Activated gamma-delta T cell (primary cell): ENCODE measurements at regions not wholly inside any gene's neighbourhood (a gene's known extent, or its start where the extent isn't known, plus 50 kb on each side); places are given as distances from the start of the nearest gene placed in this dataset.
"Not testable (repeated sequence)": the region's sequence is repeated elsewhere in the genome, so short reads cannot be mapped to it uniquely, and the experiment has no call there.

Source experiments
- DNase-seq: peaks from one replicate; lab custom pipeline; 2025; lab: John Stamatoyannopoulos, UW

DNA sequence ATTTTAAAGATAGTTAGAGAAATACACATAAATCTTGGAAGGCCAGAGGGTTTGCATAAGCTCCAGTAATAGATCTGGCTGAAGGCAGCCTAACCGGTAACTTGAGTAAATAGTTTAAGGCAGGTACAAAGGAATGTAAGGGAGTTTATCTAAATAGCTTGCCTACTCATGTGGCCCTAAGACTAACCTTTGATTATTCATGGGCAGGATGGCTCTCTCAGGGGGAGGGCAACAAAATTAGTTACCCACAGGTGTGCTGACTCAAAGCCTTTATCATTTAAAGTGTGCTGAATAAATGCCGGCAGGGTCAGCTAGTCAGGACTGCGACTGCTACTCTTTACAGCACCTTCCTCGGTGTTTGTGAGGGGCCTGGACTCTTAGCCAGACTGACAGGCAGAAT is 761.3 kb upstream of the KIF2B start:
- DNase-seq = no peak

DNA sequence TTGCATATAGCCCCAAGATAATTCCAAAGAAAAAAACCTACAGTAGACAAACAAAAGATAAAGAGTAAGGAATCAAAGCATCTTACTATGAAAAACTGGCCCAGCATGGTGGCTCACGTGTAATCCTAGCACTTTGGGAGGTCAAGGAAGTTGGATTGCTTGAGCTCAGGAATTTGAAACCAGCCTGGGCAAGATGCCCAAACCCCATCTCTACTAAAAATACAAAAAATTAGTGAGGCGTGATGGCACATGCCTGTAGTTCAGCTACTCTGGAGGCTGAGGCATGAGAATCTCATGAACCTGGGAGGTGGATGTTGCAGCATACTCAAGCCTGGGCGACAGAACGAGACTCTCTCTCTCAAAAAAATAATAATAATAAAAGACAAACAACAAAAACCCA is 764.7 kb upstream of the KIF2B start:
- no peak for DNase-seq

DNA sequence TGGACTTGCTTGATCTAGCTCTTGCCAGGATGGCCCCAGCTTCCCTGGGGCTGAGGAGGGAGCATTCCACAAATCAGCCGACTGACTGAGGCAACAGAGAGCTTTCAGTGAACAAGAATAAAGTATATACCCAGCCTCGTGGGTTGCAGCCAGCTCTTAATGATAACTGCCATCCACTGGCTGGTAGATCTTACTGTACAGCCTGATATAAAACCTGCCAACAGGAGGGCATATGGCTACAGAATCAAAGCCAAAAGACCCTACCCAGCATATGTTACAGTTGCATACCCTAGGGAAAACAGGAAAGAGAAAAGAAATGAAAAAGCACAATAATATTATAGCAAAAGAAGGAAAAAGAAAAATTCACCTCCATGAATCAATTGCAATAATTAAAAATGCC is 775.9 kb upstream of the KIF2B start:
- DNase-seq = no peak

DNA sequence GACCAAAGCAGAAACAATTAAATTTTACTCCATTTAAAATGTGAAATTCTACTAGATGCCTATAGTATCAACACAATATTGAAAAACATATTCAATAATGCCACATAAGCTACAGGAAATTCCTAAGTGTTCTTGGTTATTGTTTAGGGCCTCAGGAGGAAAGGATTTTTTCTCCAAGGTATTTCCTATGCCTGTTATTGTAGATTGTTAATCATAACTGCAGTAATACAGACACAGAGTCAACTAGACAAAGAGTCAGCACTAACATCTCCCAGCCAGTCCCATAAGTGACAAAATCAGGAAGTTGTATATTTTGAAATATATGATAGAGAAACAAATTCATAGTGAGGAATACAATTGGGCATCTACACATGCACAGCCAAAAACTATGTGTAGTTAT is 782.7 kb upstream of the KIF2B start:
- DNase-seq = no peak

DNA sequence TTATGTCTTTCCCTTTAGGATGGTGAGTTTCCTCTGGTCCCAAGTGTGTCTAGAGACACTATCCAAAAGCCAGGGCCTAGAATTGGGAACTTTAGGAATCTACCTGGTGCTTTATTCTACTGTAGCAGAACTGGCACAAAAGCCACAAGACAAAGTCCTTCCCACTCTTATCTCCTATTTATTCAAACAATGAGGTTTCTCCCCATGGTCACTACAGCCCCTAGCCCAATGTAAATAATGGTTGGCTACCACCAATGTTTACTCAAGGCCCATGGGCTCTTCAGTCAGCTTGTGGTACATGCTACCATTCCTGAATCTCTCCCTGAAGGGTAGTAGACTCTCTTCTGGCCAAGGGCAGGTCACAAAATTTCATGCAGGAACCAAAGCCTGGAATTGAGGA is 789.4 kb upstream of the KIF2B start:
- no peak for DNase-seq

DNA sequence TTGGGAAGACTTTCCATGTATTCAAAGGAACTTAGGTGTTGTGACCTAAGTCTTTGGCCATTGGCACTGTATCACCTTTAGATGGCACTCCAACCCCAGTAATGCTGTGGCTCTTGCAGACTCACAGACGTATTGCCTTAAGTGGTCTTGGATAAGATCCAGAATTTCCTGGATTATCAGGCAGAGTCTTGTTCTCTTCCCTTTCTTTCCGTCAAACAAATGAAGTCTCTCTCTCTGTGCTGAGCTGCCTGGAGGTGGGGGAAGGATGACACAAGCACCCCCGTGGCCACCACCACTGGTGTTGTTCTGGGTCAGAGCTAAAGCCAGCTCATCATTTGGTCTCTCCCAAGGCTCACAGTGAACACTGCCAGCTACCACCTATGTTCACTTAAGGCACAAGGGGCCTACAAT is 789.9 kb upstream of the KIF2B start:
- no peak for DNase-seq

DNA sequence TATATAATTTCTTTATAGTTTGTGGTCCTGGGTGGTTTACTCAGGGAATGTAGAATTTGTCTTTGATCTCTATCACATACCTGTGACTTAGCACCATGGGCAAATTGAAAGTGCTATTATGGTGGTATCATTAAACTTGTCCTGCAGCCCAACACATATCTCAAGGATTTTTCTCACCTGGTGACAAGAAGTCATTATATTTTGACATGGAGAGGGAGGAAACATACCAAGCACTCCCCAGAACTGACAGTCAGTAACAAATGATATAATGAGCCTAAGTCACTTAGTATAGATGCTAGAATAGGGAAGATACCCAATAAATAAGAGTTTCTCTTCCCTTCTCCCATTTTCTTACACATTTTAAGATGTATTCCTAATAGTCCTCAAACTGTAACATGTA is 805.5 kb upstream of the KIF2B start:
- DNase-seq = no peak

DNA sequence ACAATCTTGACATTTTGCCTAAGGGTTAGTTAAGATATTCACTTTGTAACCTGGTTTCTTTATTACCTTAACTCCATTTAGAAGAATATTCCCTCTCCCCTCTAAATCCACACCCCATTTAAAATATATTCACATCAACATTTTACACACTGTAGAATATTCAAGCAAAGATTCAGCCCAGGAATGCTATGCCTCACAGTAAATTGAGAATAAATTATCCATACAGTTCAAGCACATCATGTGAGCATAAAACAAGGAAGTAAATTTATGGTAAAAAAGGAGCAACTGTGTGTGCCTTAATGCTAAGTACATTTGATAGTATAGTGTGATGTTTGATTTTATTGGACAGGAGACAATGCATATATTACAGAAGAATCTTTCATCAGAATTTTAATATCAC is 806.6 kb upstream of the KIF2B start:
- no peak for DNase-seq

DNA sequence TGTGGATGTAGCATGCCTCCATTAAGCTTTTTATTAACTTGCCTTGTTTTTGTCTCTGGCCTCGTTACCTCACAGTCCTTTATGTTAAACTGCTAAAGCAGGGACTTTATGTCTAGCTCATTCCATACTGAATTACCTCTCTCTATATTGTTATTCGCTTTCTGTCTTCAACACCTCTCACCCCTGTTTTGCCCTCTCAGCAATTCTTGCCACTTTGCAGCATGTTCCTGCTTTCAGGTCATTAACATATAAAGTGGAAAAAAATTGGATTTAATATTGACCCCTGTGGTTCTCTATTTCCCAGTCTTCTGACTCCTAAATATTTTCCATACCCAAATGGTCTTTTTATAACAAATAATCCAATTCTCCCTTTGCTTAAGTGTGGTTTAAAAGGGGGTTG is 810.4 kb upstream of the KIF2B start:
- DNase-seq = no peak

DNA sequence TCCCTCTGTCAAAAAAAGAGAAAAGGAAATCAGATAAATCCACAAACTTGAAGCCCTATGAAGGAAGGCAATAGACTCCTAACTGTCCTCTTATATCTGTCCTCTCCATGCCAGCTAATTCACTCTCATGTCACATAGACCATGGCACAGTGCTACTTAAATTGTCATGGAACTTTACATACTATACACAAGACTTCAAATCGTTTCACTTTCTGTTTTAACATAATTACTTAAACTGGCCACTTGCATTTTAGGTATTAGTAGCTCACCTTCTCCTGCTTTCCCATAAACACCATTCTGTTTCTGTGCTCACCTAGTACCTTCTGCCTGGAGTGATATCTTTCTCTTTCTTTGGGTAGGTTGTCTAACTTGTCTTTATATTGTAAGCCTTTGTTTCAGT is 816.7 kb upstream of the KIF2B start:
- DNase-seq = no peak

DNA sequence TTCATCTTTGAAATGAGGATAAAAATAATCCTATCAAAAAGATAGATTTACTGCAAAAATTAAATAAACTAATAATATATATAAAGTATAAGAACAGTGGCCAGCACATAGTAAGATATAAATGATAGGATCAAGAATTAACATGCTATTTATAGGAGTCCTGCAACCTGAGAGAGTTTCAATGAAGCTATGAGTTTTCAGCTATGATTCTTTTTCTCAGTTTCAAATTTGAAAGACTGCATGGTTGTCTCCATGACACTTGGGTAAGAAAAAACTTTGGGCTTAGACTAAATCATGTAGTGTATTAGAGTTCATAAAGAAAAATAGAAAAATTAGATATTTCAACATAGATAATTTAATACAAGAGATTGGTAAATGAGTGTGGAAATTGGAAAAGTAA is 817.8 kb upstream of the KIF2B start:
- no peak for DNase-seq

DNA sequence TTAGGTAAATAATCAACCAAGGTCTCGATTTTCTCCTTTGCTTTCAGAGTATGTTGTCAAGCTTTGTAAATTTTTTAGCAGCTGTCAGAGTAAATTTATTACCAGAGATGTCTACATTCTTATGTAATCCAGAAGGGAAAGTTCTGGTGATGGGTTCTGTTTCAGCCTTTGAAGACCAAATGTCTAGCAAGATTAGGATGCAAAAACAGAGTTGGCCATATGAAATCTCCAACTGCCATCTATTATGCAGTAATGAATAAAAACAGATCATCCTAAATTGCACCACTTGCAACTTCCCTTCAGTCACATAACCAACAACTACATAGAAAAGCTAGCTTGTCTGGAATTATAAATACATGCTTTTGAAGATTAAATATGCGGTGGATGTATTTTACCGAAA is 826.8 kb upstream of the KIF2B start:
- DNase-seq = no peak

DNA sequence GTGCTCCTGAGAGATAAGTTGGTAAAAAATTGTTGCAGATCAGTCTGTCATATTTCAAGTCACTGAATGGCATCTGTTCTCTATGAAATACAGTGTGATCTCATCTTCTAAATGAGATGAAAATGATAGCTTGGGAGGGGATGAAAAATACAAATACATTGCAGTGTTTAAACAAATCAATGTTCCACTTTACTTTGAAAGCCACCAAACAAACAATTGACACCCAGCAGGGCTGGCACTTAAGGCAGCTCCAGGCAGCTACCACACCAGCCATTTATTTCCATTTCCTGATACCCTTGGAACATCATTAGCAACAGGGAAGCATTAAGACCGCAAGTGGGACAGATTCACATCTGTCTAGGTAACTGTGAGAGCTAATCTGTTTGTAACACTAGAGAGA is 827.6 kb upstream of the KIF2B start:
- DNase-seq = no peak

DNA sequence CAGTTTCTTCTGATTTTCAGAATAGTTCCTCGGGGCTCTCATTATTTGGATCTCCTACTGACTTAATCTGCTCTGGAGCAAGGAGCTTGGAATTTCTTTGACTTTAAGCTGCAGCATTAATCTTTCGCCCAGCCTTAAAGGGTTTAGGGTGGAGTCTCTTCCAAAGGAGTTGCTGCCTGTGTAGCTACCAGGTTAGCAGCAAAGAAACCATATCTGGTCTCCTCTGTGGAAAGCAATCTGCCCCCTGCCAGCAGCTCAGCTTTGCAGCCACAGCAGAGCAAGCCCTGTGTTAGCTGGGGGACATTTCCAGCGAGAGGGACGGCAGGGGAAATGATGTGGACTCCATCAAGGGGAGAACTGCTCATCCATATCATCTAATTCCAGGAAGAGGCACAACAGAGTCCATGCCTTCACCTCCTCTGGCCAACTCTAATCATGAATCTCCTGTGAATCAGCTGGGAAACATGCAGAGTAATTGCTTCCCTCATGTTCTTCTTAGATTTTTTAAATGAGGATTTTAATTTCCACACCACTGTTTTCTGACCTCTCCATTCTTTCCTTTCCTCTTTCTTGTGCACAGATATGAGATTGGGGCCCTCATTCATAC is 827.6 kb upstream of the CA10 start:
- no peak for DNase-seq

DNA sequence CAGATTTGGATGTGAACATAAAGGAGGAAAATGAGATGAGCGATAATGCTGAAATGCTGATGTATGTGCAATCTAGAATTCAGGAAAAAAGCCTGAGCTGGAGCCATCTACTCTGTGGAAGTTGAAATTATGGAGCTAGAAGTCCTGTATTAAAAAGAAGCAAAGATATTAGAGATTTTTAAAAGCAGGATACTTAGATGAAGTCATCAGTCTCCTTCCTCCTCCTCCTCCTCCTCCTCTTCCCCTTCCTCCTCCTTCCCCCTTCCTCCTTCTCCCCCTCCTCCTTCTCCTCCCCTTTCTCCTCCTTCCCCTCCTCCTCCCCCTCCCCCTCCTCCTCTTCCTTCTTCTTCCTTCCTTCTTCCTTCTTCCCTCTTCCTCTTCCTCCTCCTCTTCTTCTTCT is 823.8 kb upstream of the CA10 start:
- DNase-seq = no peak

DNA sequence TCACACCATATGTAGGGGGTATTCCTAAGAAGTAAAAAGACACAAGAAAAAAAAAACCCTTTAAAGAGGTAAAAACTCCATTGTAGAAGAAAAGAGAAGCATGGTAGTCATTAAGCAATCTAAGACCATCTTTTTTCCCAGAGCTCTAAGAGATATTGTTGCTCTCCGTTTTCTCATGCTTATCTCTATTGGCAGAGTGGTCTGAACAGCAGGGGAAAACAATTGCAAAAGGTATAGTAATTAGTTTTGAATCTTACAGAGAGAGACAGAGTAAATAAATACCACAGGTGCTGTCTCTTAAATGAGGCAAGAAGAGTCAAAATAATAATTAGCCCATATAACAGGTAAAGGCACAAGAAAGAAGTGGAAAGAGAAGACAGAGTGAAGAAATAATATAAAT is 821.4 kb upstream of the CA10 start:
- DNase-seq = no peak

DNA sequence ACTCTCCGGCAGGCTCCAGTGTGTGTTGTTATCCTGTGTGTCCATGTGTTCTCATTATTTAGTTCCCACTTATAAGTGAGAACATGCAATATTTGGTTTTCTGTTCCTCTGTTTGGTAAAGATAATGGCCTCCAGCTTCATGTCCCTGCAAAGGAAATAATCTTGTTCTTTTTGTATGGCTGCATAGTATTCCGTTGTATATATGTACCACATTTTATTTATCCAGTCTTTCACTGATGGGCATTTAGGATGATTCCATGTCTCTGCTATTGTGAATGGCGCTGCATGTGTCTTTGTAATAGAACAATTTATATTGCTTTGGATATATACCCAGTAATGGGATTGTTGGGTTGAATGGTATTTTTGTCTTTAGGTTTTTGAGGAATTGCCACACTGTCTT is 807.3 kb upstream of the CA10 start:
- no peak for DNase-seq

DNA sequence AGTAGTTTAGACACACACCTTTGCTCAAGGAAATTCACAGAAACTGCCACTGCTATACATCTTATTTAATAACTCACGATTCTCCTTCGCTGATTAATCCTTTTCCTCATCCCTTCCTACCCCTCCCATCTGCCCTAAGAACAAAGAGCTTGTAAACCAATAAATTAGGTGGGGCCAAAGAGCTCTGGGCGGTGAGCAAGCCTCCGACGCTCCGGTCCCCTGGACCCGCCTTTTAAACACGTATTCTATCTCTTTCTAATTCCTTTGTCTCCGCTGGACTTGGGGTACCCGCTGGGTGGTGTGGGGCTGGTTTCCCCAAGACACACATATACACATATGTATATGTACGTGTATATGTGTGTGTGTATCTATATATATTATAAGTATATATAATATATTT is 803.2 kb upstream of the CA10 start:
- not testable (repeated sequence) for DNase-seq

DNA sequence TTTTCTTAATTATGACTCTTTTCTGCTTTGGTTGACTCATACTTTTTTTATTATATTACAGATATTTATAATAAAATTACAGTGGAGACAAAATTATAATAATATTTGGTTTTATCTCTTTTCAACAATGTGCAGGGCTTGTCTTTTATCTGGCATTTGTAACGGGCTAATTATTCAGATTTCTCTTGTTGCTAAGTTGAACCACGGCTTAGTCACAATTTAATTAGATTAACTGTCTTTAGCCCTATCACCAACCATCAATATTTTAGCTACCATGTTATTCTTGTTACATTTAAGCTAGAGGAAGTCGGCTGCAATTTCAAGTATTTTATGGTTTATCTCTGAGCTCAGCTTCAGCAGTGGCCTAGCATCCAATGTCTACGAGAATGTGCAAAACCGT is 798.9 kb upstream of the CA10 start:
- DNase-seq = no peak

DNA sequence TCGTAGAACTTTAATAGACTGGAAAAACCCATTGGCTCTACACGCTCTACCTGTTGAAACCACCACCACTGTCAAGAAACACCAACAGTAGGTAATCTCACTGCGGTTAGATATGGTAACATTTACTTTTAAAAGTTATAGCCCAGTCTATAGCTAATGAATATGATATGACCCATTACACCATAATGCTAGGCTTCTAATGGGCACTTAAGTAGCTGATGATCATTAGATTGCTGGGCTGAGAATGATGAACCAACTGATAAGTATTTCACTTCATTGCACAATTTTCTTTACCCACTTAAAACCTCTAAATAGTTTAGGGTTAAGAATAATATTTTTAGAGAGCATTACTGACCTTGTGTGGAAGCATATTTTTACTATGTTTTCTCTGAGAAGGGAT is 788.9 kb upstream of the CA10 start:
- no peak for DNase-seq

DNA sequence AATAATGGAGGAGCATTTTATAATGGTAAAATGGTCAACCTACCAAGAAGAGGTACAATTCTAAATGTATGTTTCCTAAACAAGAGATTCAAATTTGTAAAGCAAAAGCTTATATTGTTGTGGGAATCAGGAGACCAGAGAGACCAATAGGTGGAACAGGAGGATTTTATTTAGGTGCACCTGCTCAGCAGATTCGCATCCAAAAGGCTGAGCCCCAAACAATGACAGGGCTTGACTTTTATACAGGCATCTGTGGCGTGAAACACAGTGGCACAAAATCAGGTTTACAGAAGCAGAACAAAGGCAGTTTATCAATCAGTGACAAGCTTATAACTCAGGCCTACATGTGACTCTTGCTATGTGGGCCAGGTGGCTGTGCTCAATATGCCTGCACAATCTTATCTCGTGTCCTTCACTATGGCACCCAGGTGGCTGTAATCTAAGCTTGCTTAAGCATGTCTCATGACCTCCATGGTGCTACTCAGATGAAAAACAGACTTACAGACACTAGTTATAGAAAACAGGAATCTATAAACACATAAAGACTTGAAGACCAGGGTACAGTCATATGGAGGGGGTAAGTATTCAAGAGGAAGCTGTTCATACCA is 780.2 kb upstream of the CA10 start:
- no peak for DNase-seq

DNA sequence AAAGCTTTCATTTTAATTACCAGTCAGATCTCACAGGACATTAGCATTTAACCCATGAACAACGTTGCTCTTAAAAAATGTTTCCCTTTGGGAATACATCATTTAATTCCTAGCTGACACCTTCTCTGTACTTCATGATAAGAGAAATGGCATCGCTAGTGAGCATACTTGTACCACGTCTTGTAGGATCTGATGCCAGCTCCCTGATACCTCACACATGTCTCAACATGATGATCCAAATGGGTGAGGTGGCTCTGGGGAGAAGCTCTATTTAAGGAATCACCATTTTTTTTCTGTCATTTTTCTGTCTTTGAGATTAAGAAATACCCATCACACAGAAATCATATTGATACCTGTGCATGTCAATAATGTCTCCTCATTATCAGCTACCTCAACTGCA is 772.1 kb upstream of the CA10 start:
- no peak for DNase-seq

DNA sequence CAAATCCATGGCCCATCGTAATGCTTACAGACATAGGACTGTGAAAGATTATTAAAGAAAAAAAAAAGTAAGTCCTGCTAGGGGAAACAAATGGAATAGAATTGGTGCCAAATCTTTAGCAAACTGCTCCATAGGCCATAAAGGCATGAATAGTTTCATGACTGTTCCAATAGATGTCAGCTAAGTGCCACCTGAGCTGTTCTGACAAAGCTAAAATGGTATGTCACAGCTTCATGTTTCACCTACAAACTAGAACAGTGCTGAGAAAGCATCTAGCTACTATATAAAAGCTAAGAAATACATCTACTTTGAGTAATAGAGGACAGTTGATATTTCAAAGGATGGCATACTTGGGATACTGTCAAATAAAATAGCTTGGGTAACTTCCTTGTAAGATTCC is 771.6 kb upstream of the CA10 start:
- DNase-seq = no peak

DNA sequence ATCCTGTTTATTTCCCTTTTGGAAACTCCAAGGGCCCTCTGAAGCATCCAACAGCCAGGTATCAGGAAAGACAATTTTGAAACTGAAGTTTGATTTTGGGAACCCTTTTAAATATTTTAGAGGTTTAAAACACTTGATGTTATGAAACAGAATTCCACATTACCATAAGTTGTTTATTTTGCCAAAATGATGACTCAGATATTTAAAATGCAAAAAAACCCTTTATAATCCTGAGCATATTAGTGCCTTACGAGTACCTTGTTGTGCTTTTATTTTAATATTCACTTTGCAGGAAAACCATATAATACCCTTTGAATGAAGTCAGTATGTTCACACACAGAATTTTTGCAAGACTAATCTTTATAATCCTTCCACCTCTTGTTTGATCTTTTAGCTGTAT is 765.1 kb upstream of the CA10 start:
- DNase-seq = no peak

DNA sequence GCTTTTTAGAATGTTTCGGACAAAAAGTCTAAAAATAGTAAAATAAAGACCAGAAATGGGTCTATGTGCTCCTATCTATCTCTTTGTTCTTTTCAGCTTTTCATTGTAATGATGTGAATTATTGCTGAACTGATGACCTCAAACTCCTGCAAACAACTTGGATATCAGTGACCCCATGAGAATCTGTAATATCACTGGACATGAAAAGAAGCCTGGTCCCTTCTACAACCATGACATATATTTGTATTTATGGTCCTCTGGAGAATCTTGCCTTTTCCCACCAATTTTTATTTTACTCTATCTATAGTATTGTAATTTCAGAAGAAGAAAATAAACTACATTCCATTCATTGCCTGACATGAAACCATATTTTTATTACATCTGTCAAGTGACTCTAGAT is 740.7 kb upstream of the CA10 start:
- no peak for DNase-seq
